ENCODE measurements at regions not wholly inside any gene's neighbourhood (a gene's known extent, or its start where the extent isn't known, plus 50 kb on each side); places are given as distances from the start of the nearest gene placed in this dataset.

DNA sequence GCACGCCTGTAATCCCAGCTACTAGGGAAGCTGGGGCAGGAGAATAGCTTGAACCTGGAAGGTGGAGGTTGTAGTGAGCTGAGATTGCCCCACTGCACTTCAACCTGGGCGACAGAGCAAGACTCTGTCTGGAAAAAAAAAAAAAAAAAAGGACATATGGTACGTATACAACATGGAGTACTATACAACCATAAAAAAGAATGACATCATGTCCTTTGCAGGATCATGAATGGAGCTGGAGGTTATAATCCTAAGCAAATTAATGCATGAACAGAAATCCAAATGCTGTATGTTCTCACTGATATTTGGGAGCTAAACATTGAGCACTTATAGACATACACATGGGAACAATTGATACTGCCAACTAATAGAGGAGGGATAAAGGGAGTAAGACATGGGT lies 99.3 kb upstream of the KCNJ3 start:
- no peak overlapping the region for H3K4me3 ChIP-seq (ENCODE audit: low read length)
- DNase-seq (ENCODE audit: low read depth): no peak
- TF ChIP-seq, protein P1, sequence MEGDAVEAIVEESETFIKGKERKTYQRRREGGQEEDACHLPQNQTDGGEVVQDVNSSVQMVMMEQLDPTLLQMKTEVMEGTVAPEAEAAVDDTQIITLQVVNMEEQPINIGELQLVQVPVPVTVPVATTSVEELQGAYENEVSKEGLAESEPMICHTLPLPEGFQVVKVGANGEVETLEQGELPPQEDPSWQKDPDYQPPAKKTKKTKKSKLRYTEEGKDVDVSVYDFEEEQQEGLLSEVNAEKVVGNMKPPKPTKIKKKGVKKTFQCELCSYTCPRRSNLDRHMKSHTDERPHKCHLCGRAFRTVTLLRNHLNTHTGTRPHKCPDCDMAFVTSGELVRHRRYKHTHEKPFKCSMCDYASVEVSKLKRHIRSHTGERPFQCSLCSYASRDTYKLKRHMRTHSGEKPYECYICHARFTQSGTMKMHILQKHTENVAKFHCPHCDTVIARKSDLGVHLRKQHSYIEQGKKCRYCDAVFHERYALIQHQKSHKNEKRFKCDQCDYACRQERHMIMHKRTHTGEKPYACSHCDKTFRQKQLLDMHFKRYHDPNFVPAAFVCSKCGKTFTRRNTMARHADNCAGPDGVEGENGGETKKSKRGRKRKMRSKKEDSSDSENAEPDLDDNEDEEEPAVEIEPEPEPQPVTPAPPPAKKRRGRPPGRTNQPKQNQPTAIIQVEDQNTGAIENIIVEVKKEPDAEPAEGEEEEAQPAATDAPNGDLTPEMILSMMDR (IDR thresholded peaks at IDR 0.05; ENCODE audit: insufficient read depth, low read depth, low read length, missing control alignments): no peak

DNA sequence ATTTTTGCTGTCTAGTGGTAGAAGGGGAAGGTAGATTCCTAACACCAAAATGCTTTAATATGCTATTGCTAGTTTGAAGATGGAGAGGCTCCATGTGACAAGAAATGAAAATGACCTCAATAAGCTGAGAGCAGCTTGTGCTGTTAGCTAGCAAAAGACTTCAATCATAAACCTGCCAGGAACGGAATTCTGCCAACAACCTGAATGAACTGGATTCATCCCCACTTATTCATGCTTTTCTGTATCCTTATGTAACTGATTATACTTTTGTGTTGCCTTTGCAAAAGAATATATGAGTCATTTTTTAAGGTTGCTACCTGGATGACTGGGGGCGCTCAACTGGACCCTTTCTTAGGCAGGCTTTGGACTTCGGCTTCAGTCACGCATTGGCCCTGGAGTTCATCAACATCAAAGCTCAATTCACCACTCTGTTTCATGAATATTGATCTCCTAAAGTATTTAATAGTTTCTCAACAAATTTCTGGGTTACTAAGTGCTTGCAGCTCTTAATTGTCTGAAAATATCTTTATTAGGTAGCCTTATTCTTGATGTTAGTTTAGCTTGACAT lies 97.5 kb upstream of the KCNJ3 start:
- DNase-seq (ENCODE audit: low read depth): no peak
- H3K4me3 ChIP-seq (ENCODE audit: low read length): no peak overlapping the region
- TF ChIP-seq, protein P1 (IDR thresholded peaks at IDR 0.05; ENCODE audit: insufficient read depth, low read depth, low read length, missing control alignments): no peak

DNA sequence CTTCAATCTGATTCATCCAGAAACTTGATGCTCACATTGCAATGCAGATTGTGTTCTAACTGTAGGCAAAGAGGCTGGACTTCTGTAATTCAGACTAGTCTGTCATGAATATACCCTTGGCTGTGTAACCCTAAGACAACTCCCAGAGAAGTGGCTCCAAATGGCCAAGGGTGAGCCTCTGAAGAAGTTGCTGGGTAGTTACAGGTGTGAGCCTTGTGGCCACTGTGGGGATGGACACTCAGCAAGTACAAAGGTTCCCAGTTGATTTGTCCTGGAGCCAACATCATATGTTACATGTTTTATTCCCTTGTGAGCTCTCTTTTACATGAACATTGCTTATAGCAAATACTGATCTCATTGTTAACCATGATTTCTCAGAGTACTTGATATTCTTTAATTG lies 94.8 kb upstream of the KCNJ3 start:
- no peak overlapping the region for H3K4me3 ChIP-seq (ENCODE audit: low read length)
- TF ChIP-seq, protein P1 (IDR thresholded peaks at IDR 0.05; ENCODE audit: insufficient read depth, low read depth, low read length, missing control alignments): no peak

DNA sequence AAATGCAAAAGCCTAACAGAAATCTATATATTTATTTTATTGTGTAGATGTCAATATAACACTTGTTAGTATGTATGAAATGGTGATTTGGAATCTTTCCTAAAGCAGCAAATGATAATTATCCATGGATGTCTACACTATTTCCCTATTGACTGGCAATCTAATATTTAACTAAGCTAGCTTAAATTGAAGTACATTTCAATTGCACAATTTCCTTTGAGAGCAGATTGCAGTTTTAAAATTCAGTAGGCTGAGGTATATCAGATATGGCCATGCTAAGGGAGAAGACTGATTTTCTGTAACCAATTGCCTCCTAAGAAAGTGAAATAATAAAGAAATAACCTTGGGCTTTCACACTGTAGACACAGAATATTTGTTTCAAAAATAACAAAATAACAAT lies 90.1 kb upstream of the KCNJ3 start:
- no peak overlapping the region for H3K4me3 ChIP-seq (ENCODE audit: low read length)
- TF ChIP-seq, protein P1 (IDR thresholded peaks at IDR 0.05; ENCODE audit: insufficient read depth, low read depth, low read length, missing control alignments): no peak
- DNase-seq (ENCODE audit: low read depth): no peak

More for the DNA sequence above, 94.8 kb upstream of the KCNJ3 start:
- no peak for DNase-seq (ENCODE audit: low read depth)

DNA sequence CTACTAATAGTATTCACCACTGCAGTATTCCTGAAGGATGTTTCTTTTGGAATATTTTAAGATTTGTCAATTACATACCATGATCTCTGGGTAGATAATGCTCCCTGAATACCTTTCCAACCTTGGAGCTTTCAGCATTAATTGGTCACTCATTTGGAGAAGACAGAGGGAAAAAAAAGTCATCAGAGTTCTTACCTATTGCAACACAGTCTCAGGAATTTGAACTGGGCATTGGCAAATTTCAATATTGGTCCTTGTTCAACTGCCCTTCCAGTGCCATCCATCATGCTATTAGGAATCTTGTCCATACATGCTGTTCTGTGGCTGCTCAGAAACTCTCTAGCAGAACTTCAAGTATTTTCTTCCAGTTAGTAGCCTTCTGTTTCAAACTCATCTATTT lies 83.6 kb upstream of the KCNJ3 start:
- H3K4me3 ChIP-seq (ENCODE audit: low read length): no peak overlapping the region
- TF ChIP-seq, protein P1 (IDR thresholded peaks at IDR 0.05; ENCODE audit: insufficient read depth, low read depth, low read length, missing control alignments): no peak
- no peak for DNase-seq (ENCODE audit: low read depth)

DNA sequence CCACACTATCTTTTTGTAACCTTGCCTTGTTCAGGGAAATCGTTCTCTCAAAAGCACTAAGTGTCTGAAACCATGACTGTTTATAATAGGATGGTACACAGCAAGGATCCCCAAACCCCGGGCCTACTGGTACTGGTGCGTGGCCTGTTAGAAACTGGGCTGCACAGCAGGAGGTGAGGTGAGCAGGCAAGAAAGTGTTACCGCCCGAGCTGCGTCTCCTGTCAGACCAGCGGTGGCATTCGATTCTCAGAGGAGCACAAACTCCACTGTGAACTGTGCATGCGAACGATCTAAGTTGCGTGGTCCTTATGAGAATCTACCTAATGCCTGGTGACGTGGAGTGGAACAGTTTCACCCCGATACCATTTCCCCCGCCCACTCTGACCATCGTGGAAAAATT lies 81.8 kb upstream of the KCNJ3 start:
- TF ChIP-seq, protein P1 (IDR thresholded peaks at IDR 0.05; ENCODE audit: insufficient read depth, low read depth, low read length, missing control alignments): no peak
- no peak for DNase-seq (ENCODE audit: low read depth)
- no peak overlapping the region for H3K4me3 ChIP-seq (ENCODE audit: low read length)

DNA sequence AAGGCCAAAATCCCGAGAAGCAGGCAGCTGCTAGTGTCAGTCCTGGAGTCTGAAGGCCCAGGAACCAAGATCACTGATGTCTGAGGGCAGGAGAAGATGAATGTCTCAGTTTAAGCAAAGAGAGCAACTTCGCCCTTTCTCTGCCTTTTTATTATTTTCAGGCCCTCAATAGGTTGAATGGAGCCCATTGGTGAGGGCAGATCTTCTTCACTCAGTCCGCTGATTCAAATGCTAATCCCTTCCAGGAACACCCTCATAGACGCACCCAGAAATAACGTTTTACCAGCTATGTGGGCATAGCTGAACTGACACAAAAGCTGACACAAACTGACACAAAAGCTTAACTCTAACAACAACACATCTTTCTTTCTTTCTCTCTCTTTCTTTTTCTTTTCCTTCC lies 78.0 kb upstream of the KCNJ3 start:
- no peak overlapping the region for H3K4me3 ChIP-seq (ENCODE audit: low read length)
- TF ChIP-seq, protein P1 (IDR thresholded peaks at IDR 0.05; ENCODE audit: insufficient read depth, low read depth, low read length, missing control alignments): no peak
- DNase-seq (ENCODE audit: low read depth): no peak
